Liver (tissue), 3 donors: ENCODE measurements at regions not wholly inside any gene's neighbourhood (a gene's known extent, or its start where the extent isn't known, plus 50 kb on each side); places are given as distances from the start of the nearest gene placed in this dataset.

Source experiments
- FOXA2 ChIP-seq: IDR thresholded peaks from 2 replicates; pipeline ENCODE4 v1.6.1; 2016; ENCODE audit warnings: antibody characterized with exemption
- RAD21 ChIP-seq, 2 donors: IDR thresholded peaks; 2 replicates each; pipeline ENCODE4 v1.6.1; 2016; ENCODE audit warnings: antibody characterized with exemption in 2 of 2, mild to moderate bottlenecking in 2 of 2
- REST ChIP-seq: IDR thresholded peaks from 2 replicates; pipeline ENCODE4 v1.6.1; 2016; ENCODE audit warnings: antibody characterized with exemption, mild to moderate bottlenecking
- SP1 ChIP-seq: IDR thresholded peaks from 2 replicates; pipeline ENCODE4 v1.6.1; 2018; ENCODE audit warnings: antibody characterized with exemption, mild to moderate bottlenecking
- YY1 ChIP-seq: IDR thresholded peaks from 2 replicates; pipeline ENCODE4 v1.6.1; 2016; ENCODE audit warnings: antibody characterized with exemption, mild to moderate bottlenecking
- TF ChIP-seq, protein P1 (sequence below): fragments of 150-350 bp; IDR thresholded peaks from 2 replicates; pipeline ENCODE4 v1.5.1; 2017; ENCODE audit warnings: improper control_type of control experiment, low read depth, low read length; ENCODE audit not compliant: missing input control
- donor health status: healthy.
- donor health status: healthy.

DNA sequence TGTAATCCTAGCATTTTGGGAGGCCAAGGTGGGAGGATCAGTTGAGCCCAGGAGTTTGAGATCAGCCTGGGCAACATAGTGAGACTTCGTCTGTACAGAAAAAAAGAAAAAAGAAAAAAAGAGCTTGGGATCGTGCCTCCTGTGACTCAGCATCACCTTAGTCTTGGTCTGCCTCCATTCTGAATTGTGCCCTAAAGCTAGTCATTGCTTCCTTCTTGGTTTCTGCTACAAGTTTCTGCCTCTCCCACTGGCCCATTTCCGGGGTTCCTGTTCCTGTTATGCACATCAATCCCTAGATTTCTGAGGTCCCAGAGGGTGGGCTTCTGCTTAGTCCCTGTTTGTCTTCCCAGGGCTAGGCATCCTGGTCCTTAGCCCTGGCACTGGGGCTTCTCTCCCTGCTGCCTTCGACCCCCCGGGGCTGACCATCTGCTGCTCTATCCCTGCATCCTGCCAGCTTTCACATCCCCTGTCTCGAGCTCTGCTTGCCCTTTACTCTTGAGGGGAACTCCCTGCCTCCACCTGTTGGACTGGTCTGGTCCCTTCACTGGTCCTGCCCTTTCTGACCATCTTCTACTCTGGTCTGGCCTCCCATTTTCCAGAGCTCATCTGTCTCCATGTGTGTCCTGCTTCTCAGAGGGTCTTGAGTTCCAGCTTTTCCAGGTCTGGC lies 77.5 kb upstream of the ESR1 start:
- TF ChIP-seq, protein P1, sequence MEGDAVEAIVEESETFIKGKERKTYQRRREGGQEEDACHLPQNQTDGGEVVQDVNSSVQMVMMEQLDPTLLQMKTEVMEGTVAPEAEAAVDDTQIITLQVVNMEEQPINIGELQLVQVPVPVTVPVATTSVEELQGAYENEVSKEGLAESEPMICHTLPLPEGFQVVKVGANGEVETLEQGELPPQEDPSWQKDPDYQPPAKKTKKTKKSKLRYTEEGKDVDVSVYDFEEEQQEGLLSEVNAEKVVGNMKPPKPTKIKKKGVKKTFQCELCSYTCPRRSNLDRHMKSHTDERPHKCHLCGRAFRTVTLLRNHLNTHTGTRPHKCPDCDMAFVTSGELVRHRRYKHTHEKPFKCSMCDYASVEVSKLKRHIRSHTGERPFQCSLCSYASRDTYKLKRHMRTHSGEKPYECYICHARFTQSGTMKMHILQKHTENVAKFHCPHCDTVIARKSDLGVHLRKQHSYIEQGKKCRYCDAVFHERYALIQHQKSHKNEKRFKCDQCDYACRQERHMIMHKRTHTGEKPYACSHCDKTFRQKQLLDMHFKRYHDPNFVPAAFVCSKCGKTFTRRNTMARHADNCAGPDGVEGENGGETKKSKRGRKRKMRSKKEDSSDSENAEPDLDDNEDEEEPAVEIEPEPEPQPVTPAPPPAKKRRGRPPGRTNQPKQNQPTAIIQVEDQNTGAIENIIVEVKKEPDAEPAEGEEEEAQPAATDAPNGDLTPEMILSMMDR = no peak
- TF ChIP-seq YY1 (no peak), FOXA2 (no peak), REST (no peak), SP1 (no peak), RAD21 (IDR thresholded peaks at IDR 0.05) (no peak)
